ENCODE measurements at regions not wholly inside any gene's neighbourhood (a gene's known extent, or its start where the extent isn't known, plus 50 kb on each side); places are given as distances from the start of the nearest gene placed in this dataset.
"Not testable (repeated sequence)": the region's sequence is repeated elsewhere in the genome, so short reads cannot be mapped to it uniquely, and the experiment has no call there.

DNA sequence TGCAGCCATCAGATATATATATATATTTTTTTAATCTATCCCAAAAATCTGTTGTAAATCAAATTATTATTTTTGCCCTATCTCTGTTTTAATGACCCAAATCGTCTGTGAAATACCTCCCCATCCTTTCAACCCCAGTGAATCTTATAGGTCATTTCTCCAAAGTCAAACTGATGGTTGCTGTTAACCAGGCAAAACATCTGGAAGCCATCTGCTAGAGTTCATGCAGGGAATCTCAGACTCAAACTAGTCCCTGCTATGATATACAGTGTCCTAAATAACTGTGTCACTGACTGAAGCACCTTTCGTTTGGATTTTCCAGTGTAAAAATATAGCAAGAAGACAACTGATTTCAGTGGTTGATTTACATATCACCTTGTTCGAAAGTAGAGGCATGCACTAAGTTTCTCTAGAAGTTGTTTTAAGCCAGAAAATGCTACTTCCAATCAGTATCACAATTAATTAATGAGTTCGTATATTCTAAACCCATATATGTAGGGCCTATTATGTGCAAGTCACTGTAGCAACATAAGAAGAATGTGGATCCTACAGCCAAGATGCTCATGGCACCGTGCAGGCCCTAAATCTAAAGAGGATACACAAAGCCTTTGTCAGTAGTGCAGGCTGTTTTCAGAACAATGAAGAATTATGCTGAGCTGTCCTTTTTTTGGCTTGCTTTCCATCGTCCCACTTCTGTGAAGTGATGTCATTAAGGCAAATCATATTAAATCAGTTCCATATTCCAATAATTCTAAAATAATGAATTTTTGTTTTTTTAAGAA lies 566.0 kb downstream of the STK39 start:
- no peak for DNase-seq (ENCODE audit: low read depth)

DNA sequence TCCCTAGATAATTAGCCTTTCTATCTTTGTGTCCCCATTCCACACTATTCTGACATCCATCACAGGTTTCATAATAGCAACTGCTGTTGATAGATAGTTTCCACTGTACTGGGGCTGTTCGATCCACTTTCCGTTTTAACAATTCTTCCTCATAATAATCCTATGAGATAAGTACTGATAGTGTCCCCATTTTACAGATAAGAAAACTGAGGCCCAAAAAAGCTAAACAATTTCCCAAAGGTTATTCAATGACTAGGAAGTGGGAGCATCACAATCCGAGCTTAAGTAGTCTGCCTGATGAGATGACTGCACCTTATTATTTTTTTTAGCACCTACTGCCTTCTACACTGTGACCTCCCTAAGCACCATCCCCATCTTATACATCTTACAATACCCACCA lies 569.2 kb downstream of the STK39 start:
- no peak for DNase-seq (ENCODE audit: low read depth)

- DNase-seq (ENCODE audit: low read depth) = no peak
Measured at GRCh38 chr2:167675906-167676305, 571.5 kb downstream of the STK39 start.

GRCh38 chr2:167670588-167670987 lies 576.8 kb downstream of the STK39 start:
- DNase-seq (ENCODE audit: low read depth) = no peak

GRCh38 chr2:167653131-167653530 lies 594.3 kb downstream of the STK39 start:
- DNase-seq (ENCODE audit: low read depth) = no peak

DNA sequence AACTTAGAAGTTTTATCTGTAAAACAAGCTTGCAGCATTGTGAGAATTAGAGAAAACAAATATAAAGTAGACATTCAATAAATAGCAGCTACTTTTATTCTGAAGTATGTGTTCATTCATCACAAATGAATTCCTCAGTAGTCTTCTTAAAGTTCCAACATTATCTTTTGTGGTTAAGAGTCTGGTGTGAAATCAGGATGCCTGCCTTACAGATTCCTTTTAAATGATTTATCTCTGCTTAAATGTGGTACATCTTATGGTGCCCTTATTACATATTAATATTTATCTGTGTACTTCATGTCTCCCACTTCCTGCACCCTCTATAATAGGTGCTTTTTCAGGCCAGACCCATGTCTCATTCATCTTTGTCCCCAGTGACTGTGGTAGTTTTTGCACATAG lies 595.0 kb downstream of the STK39 start:
- no peak for DNase-seq (ENCODE audit: low read depth)

- DNase-seq (ENCODE audit: low read depth) = no peak
Measured at GRCh38 chr2:167651406-167652151, 595.8 kb downstream of the STK39 start.

- DNase-seq (ENCODE audit: low read depth) = no peak
Measured at GRCh38 chr2:167646557-167646956, 600.8 kb downstream of the STK39 start.

GRCh38 chr2:167640096-167640495 lies 607.3 kb downstream of the STK39 start:
- no peak for DNase-seq (ENCODE audit: low read depth)

DNA sequence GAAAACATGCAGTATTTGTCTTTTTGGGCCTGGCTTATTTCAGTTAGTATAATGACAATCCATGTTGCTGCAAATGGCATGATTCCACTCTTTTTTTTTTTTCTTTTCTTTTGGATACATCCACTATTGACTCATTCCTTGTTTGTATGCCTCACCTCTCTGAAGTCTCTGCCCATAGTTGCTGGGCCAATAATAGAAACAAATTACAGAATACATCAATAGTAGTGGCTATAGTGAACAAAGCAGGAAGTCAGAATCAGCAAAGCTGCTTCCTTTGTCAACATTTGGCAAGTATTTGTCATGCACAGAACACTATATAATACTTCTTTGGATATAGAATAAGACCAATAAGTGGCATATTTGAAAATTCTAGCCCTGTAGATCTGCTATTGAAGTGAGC lies 609.7 kb downstream of the STK39 start:
- no peak for DNase-seq (ENCODE audit: low read depth)

- not testable (repeated sequence) for DNase-seq (ENCODE audit: low read depth)
Measured at GRCh38 chr2:167632271-167632670, 615.1 kb downstream of the STK39 start.

GRCh38 chr2:167626961-167627360 lies 620.4 kb downstream of the STK39 start:
- DNase-seq (ENCODE audit: low read depth) = no peak

- no peak for DNase-seq (ENCODE audit: low read depth)
Measured at GRCh38 chr2:167626301-167626700, 621.1 kb downstream of the STK39 start.

DNA sequence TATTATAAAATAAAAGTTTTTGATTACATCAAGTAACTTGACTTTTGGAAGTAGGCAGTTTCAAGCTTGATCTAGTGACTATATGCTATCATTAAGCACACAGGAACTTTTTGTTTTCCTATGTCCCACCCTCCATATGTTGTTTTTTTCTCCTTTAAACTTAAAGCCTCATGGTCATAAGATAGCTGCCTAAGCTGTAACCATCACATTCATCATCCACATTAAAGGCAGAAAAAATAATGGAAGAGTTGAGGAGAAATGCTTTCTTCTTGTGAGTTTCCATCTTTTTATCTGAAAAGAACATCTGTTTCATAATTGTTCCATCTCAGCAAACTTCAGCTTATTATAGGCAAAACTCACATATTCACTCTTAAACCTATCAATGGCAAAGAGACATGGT lies 630.4 kb downstream of the STK39 start:
- no peak for DNase-seq (ENCODE audit: low read depth)

- no peak for DNase-seq (ENCODE audit: low read depth)
Measured at GRCh38 chr2:167613471-167613870, 633.9 kb downstream of the STK39 start.

- no peak for DNase-seq (ENCODE audit: low read depth)
Measured at GRCh38 chr2:167608487-167608886, 638.9 kb downstream of the STK39 start.

- DNase-seq (ENCODE audit: low read depth) = no peak
Measured at GRCh38 chr2:167607731-167608130, 639.7 kb downstream of the STK39 start.

DNA sequence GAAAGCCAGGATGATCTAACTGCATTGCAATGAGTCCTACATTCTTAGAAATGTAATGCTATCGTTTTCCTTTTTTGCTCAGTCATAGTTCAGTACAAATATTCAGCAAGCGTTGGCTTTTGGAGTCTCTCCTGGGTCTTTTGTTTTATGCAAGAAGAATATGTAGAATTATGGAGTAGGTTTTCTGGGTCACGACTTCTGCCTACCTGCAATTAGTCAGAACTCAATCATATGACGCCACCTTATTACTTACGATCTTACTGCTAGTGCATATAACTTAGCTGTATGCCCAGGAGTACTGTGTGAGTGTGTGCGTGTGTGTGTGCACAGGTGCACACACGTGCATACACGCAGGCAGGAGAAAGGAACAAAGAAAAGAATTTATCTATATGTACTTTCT lies 640.2 kb downstream of the STK39 start:
- DNase-seq (ENCODE audit: low read depth) = no peak

- no peak for DNase-seq (ENCODE audit: low read depth)
Measured at GRCh38 chr2:167602122-167602521, 645.3 kb downstream of the STK39 start.

DNA sequence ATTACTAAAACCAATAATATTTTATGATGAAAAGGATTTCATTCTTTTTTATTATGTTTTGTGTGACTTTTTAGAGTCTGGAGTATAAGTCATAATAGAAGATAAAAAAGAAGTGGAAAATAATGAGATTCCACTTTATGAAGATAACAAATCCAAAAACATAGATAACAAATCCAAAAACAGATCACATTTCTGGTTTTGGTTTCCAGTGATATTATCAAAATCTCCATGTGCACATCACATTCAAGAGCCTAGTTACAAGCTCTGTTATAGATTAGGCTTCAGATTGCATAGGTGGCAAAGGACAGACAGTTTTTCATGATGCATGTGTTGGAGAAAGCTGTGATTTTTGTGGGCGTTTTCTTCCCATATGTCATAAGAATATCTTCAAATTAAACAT lies 648.2 kb downstream of the STK39 start:
- no peak for DNase-seq (ENCODE audit: low read depth)

DNA sequence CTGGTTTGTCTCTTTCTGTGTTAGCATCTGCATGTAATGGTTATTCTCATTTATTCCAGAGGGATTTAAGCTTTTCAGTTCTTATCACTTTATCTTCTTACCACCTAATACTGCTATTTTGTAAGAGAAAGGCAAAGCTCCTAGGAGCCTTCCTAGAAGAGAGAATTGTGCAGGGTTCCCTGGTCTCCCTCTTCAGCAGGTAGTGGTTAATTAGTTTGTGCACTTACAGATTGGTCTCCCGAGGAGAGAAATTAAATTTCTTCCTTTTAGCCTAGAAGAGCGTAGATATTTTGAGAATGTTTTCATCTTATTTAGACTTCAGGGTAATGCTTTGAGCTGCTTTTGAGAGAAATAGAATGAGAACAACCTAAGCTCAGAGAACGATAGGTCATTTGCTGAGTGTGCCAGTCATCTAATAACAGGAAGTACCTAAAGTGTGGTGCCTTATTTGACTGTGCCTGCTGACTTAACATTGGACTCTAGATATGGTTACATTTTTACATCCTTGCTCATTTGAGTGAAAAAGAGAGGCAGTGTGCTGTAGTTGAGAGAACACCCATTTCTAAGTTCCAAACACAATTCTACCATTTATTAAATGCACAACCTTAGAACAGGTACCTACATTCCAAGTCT lies 651.4 kb downstream of the STK39 start:
- no peak for DNase-seq (ENCODE audit: low read depth)

DNA sequence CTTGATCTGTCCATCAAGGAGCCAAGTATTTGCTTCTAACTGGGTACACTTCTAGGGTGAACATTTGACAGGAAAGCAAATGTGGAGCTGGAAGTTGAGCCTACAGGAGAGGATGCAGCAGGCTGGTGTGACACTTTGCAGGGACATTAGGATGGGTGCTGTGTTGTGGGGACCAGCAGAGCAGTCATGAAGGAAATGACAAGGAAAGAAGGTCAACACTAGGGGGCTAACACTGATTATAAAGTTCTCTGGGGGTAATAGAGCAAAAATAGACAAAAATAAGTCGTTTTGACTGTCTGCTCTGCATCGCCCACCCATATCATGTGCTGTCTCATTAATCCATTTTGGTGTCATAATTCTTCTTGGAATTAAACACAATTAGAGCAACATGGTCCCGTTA lies 652.4 kb downstream of the STK39 start:
- no peak for DNase-seq (ENCODE audit: low read depth)

- DNase-seq (ENCODE audit: low read depth) = no peak
Measured at GRCh38 chr2:167592441-167592840, 655.0 kb downstream of the STK39 start.
